Activated CD8-positive, alpha-beta memory T cell treated with anti-CD3 and anti-CD28 coated beads, Interleukin-2, amount 10 ng/mL, durations not matched to agents 7 days and 5 days (primary cell): ENCODE measurements at regions not wholly inside any gene's neighbourhood (a gene's known extent, or its start where the extent isn't known, plus 50 kb on each side); places are given as distances from the start of the nearest gene placed in this dataset.

Experiments
- ATAC-seq: fragments of 150-1000 bp; cut with Tn5 transposase; one replicate; pipeline ENCODE4 v1.10.0; 2021; ENCODE audit warnings: moderate library complexity
- CTCF ChIA-PET: fragments of 350-600 bp; sonication (Branson Sonifier 250); formaldehyde crosslinking; loops from one replicate; lab custom pipeline; 2021; ENCODE audit warnings: antibody characterized with exemption; lab: Charles Lee
- DNase-seq: peaks from one replicate; pipeline ENCODE4 v3.0.0-alpha.2; 2020
- H3K27ac Mint-ChIP-seq: one replicate; pipeline ENCODE4 v1.8.0; 2021; ENCODE audit warnings: mild to moderate bottlenecking, mixed read lengths
- H3K27me3 Mint-ChIP-seq: one replicate; pipeline ENCODE4 v1.8.0; 2021; ENCODE audit warnings: mixed read lengths
- H3K36me3 Mint-ChIP-seq: one replicate; pipeline ENCODE4 v1.8.0; 2021; ENCODE audit warnings: mild to moderate bottlenecking, mixed read lengths
- H3K4me1 Mint-ChIP-seq: one replicate; pipeline ENCODE4 v1.8.0; 2021; ENCODE audit warnings: mixed read lengths
- H3K4me3 Mint-ChIP-seq: one replicate; pipeline ENCODE4 v1.8.0; 2021; ENCODE audit warnings: mild to moderate bottlenecking, moderate library complexity, mixed read lengths
- H3K9me3 Mint-ChIP-seq: one replicate; pipeline ENCODE4 v1.8.0; 2022; ENCODE audit warnings: low read depth, mixed read lengths

DNA sequence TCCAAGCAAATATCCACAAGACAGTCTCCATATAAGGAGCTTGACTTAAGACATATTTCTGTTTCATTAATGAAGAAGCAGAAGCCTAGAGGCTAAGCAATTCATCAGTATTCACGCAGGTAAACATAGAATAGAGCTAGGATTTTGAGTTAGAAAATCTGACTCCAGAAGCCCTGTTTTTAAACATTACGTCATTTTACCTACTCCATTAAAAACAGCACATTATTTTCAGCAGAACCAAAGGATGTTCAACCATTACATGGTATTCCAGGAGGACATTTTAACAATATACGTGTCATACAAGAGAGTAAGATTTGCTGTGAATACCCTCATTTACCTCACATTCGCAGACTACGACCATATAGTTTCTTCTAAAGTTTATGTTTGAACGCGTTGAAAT lies 403.3 kb upstream of the TRAM1L1 start:
- no peaks in the 10 kb centered on the region for H3K27me3 Mint-ChIP-seq
- H3K4me1 Mint-ChIP-seq: no peaks in the 10 kb centered on the region
- CTCF ChIA-PET: no interaction called here
- no peaks in the 10 kb centered on the region for H3K9me3 Mint-ChIP-seq
- H3K4me3 Mint-ChIP-seq: no peak overlapping the region
- no peak overlapping the region for H3K27ac Mint-ChIP-seq
- no peaks in the 10 kb centered on the region for H3K36me3 Mint-ChIP-seq
- DNase-seq: no peak
- ATAC-seq: no peak

DNA sequence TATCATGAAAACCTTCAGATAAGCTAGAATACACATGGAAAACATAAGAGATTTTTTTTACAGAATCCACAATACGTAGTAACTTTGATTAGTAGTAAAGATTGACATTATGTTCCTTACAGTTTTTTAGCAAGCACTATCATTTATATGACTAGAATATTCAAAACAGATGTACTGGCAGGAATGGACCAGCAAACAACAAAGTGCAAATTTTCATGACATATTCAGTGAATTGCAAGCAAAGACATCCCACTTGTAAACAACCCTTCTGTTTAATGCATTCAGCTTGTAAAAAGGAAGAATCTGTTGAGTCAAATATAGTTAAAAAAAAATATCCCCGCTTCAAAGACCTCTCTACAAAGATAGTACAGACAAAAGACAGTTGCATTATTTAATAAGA lies 403.7 kb upstream of the TRAM1L1 start:
- no peak overlapping the region for H3K4me3 Mint-ChIP-seq
- ATAC-seq (no peak), DNase-seq (no peak)
- no peak overlapping the region for H3K27ac Mint-ChIP-seq
- H3K27me3 Mint-ChIP-seq: no peaks in the 10 kb centered on the region
- no peaks in the 10 kb centered on the region for H3K36me3 Mint-ChIP-seq
- CTCF ChIA-PET: no interaction called here
- H3K9me3 Mint-ChIP-seq: no peaks in the 10 kb centered on the region
- H3K4me1 Mint-ChIP-seq: no peaks in the 10 kb centered on the region

DNA sequence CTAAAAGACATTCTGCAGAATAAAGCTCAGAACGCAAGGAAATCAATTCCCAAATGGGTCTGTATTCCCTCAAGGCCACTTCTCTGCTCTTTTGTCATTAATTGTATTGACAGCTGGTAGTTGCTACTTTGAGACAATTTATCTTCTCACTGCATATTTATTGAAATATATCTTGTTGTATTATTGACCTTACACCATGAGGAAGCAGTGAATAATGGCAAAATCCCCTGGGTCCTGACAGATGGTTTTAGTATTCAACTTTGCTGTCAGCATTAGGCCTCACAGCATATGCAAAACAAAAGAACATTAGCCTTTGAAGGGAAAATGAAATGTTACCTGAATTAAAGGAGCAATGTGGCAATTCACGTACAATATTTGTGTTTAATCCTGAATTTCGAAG lies 406.1 kb upstream of the TRAM1L1 start:
- Mint-ChIP-seq H3K27me3 (no peaks in the 10 kb centered on the region), H3K4me1 (no peaks in the 10 kb centered on the region), H3K4me3 (no peak overlapping the region), H3K27ac (no peak overlapping the region), H3K36me3 (no peaks in the 10 kb centered on the region), H3K9me3 (no peaks in the 10 kb centered on the region)
- ATAC-seq: no peak
- DNase-seq: no peak
- CTCF ChIA-PET: no interaction called here

DNA sequence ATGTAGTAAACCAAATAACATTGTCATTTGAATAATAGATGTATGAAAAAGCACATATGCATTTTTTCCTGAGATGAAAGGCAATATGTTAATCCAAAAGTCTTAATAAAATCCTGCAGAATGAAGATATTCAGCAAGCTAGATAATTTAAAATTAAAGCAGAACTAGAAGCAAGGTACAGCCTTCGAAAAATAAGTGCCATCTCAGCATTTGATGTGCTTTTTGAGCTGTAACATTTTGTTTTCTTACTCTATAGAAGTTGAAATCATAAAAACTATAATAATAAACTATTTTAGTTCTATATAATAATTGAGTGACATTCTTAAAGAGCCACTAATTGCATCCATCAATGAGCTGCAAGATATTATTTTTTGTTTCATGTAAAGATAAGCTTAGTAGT lies 410.4 kb upstream of the TRAM1L1 start:
- Mint-ChIP-seq H3K9me3 (no peaks in the 10 kb centered on the region), H3K36me3 (no peaks in the 10 kb centered on the region), H3K4me1 (no peaks in the 10 kb centered on the region), H3K4me3 (no peak overlapping the region), H3K27me3 (no peaks in the 10 kb centered on the region), H3K27ac (no peak overlapping the region)
- CTCF ChIA-PET: no interaction called here
- no peak for DNase-seq
- ATAC-seq: no peak

DNA sequence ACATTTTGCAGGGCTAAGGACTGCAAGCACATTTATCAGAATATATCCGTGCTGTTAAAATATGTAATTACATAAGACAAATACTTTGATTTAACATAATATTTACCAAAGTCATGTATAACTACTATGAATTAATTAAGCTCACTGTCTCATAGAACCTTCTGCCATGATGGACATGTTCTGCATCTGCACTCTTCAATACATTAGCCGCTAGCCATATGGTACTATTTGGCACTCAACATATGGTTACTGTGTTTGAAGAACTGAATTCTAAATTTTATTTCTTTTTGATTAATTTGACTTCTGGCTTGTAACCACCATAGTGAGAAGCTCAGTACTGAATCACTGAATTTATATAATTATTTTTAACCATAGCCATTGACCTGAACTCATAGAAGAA lies 427.0 kb upstream of the TRAM1L1 start:
- Mint-ChIP-seq H3K27ac (no peak overlapping the region), H3K9me3 (peaks cover 2% of the 10 kb centered on the region), H3K4me1 (no peaks in the 10 kb centered on the region), H3K27me3 (no peaks in the 10 kb centered on the region), H3K4me3 (no peak overlapping the region), H3K36me3 (no peaks in the 10 kb centered on the region)
- DNase-seq (no peak), ATAC-seq (no peak)
- CTCF ChIA-PET: no interaction called here

DNA sequence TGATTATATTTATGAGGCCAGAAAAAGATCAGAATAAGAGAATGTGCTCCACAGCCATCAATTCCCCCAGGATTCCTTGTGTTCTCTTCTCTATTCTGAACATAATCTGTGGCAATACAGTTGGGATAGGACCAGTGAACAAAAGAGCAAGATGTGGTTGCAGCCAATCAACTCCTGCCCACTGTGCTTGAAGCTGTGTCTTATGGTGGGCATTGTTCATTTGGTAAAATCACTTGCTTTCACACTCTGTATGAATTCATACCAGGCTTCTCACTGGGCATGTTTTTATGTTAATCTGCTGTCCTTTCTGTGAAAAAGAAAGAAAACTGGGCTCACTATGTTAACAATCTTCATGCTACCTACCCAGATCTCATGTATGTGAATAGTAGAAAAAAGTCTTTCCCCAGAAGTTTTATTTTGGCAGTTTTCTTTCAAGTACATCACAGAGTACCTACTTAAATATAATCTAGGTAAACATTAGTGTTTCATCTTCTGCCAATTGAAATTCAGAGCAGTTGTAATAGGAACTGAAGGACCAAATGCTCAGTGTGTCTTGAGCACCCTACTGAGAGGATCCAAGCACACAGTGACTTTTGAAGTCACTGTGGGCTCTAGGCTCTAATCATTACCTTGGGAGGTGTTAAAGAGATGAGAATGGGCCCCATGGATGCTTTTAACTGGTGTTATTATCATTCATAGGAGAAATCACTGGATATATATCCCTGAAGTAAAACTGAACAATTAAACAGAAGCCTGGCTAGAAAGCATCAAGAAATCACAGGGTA lies 429.2 kb upstream of the TRAM1L1 start:
- Mint-ChIP-seq H3K27ac (no peak overlapping the region), H3K27me3 (no peaks in the 10 kb centered on the region)
- no peak for ATAC-seq

DNA sequence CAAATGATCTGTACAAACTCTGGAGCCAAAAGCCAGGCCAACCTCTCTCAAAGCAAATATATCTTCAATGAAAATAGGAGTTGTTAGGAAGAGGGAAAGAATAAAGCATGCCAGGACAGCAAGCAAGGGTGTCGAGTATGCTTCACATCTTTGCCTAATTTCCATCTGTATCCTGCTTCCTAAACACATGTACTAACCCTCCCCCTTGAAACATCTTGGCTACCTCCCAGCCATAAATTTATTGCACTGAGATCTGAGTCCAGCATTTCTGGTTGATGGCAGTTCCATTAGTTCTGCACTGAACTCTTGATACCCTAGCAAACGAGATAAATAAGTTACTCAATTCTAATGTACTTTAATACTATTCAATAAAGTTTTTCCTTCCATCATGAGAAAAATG lies 430.5 kb upstream of the TRAM1L1 start:
- Mint-ChIP-seq H3K27me3 (no peaks in the 10 kb centered on the region), H3K9me3 (peaks cover 5% of the 10 kb centered on the region), H3K36me3 (no peaks in the 10 kb centered on the region), H3K4me1 (no peaks in the 10 kb centered on the region), H3K27ac (no peak overlapping the region), H3K4me3 (no peak overlapping the region)
- DNase-seq (no peak), ATAC-seq (no peak)
- CTCF ChIA-PET: no interaction called here

More for the DNA sequence above, 429.2 kb upstream of the TRAM1L1 start:
- H3K9me3 Mint-ChIP-seq: peaks cover 5% of the 10 kb centered on the region
- CTCF ChIA-PET: no interaction called here
- no peaks in the 10 kb centered on the region for H3K4me1 Mint-ChIP-seq
- H3K36me3 Mint-ChIP-seq: no peaks in the 10 kb centered on the region
- no peak for DNase-seq
- H3K4me3 Mint-ChIP-seq: no peak overlapping the region

DNA sequence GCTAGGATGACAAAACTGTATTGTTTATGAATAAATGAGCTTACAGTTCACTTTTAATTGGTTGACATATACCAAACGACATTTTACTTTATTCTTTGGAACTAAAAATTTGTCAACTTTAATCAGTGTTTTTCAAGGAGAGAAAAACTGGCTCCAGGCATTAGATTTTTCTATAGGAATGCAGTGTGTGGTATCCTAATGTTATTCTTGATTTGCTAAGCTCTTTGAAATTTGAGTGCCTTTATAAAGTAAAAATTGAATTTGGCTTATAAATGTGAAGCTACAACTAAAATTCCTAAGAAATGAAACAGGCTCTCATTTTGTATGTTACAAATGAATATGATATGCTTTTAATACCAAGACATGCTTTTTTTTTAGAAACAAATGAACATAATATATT lies 442.2 kb upstream of the TRAM1L1 start:
- no peak overlapping the region for H3K4me3 Mint-ChIP-seq
- DNase-seq: no peak
- no peaks in the 10 kb centered on the region for H3K36me3 Mint-ChIP-seq
- CTCF ChIA-PET: no interaction called here
- H3K27me3 Mint-ChIP-seq: no peaks in the 10 kb centered on the region
- no peaks in the 10 kb centered on the region for H3K4me1 Mint-ChIP-seq
- no peak overlapping the region for H3K27ac Mint-ChIP-seq
- H3K9me3 Mint-ChIP-seq: no peaks in the 10 kb centered on the region
- no peak for ATAC-seq

DNA sequence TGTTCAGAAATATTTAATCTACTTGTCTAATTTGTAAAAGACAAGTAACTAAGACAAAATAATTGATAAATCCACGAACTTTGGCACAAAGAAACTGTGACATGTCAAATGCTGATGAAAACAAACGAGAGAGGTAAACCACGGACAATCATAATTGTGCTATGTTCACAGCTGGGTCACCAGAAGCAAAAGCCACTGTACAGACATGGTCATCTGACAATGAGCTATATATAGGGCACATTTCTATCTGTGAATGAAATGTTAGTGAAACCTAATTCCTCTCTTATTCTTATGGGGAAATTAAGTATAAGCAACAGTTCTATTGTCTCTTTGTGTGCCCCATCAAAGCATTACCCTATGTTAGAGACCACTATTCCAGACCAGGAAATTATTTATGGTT lies 444.0 kb upstream of the TRAM1L1 start:
- Mint-ChIP-seq H3K9me3 (no peaks in the 10 kb centered on the region), H3K27me3 (no peaks in the 10 kb centered on the region), H3K36me3 (no peaks in the 10 kb centered on the region), H3K27ac (no peak overlapping the region), H3K4me3 (no peak overlapping the region), H3K4me1 (no peaks in the 10 kb centered on the region)
- CTCF ChIA-PET: no interaction called here
- ATAC-seq: no peak
- no peak for DNase-seq

DNA sequence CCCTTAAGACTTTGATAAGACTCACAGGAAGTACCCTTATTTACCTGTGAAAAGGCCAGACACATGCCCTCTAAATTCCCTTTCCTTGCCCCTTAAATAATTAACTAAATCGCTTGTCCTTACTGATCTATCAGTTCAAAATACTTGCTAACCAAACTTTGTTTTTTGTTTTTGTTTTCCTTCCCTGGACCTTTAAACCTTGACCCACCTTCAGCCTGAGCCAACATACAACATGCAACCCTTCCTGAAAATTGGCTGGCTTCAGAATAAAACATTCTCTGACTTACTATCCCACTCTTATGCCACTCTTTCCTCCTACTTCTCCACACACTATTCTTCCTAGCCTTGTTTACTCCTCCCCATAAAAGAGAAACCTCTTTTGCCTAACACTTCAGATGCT lies 448.1 kb upstream of the TRAM1L1 start:
- no peak overlapping the region for H3K4me3 Mint-ChIP-seq
- no peaks in the 10 kb centered on the region for H3K36me3 Mint-ChIP-seq
- DNase-seq (no peak), ATAC-seq (no peak)
- no peaks in the 10 kb centered on the region for H3K27me3 Mint-ChIP-seq
- H3K9me3 Mint-ChIP-seq: no peaks in the 10 kb centered on the region
- H3K4me1 Mint-ChIP-seq: no peaks in the 10 kb centered on the region
- no peak overlapping the region for H3K27ac Mint-ChIP-seq
- CTCF ChIA-PET: no interaction called here

DNA sequence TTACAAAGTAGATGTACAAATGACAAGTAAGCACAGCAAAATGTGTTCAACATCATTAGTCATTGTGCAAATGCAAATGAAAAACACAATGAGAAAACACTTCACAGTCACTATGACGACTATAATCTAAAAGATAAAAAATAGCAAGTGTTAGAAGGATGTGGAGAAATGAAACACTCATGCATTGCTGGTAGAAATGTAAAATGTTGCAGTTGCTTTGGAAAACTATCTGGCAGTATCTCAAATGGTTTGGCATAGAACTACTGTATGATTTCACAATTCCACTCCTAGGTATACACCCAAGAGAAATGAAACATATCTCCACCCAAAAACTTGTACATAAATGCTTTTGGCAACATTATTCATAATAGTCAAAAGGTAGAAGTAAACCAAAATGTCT lies 459.7 kb upstream of the TRAM1L1 start:
- Mint-ChIP-seq H3K27me3 (no peaks in the 10 kb centered on the region), H3K4me3 (no peak overlapping the region), H3K27ac (no peak overlapping the region), H3K9me3 (no peaks in the 10 kb centered on the region), H3K36me3 (no peaks in the 10 kb centered on the region), H3K4me1 (no peaks in the 10 kb centered on the region)
- no peak for ATAC-seq
- CTCF ChIA-PET: no interaction called here
- no peak for DNase-seq

DNA sequence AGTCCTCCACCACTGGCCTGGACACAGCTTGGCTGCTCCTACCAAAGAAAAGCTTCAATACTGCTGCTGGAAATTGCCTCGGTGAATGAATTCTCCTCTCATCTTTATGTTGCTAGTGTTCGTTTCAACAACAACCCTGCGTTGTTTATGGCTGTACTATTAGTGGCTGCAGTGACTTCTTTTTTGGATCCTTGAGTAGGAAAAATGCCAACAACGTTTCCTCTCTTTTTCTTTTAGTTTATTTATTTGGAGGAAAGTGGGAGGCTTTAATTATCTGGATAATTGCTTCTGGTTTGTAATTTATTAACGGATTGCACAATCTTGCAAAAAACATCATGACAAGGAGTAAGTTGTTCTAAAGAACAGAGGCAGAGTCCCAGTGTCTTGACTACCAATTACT lies 464.1 kb upstream of the TRAM1L1 start:
- Mint-ChIP-seq H3K27ac (no peak overlapping the region), H3K4me1 (no peaks in the 10 kb centered on the region), H3K36me3 (no peaks in the 10 kb centered on the region), H3K4me3 (no peak overlapping the region), H3K27me3 (no peaks in the 10 kb centered on the region), H3K9me3 (peaks cover 4% of the 10 kb centered on the region)
- CTCF ChIA-PET: no interaction called here
- DNase-seq (no peak), ATAC-seq (no peak)

DNA sequence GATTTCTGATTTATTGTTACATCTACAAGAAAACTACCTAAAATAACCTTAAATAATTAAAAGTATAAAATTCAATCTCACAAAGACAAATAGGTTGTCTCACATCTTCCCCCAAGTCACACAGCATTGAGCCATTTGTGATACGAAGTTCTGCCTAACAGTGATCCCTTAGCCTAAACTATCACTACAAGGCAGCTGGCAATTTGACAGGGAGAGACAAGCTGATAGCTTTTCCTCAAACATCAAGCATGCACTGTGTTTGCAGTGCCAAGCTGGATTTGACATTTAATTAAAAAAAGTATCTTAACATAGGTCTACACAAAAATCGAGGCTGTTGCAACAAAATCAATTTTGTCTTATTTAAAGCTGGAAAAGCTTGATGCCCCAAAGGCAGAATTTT lies 464.7 kb upstream of the TRAM1L1 start:
- no peaks in the 10 kb centered on the region for H3K4me1 Mint-ChIP-seq
- no peak overlapping the region for H3K4me3 Mint-ChIP-seq
- no peak for DNase-seq
- CTCF ChIA-PET: no interaction called here
- peaks cover 4% of the 10 kb centered on the region for H3K9me3 Mint-ChIP-seq
- H3K27me3 Mint-ChIP-seq: no peaks in the 10 kb centered on the region
- H3K27ac Mint-ChIP-seq: no peak overlapping the region
- no peaks in the 10 kb centered on the region for H3K36me3 Mint-ChIP-seq
- ATAC-seq: no peak

DNA sequence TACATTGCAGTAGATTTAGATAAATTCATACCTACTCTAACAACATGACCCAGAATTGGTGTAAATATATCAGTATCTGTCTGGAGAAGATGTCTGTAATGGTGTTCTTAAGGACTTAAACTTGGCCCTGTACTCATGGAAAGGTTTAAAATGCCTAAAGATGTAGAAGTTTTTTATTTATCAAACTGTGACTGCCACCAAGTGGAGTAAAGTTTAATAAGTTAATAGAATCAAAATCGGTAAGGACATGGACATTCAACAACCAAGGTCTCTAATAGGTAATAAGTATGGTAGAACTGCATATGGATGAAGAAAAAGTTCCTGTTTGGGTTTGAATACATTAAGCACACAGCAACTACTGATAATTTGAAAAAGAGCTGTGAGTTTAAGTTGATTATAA lies 474.0 kb upstream of the NDST3 start:
- Mint-ChIP-seq H3K27ac (no peak overlapping the region), H3K27me3 (no peaks in the 10 kb centered on the region), H3K36me3 (no peaks in the 10 kb centered on the region), H3K9me3 (peaks cover under 1% of the 10 kb centered on the region), H3K4me1 (no peaks in the 10 kb centered on the region), H3K4me3 (no peak overlapping the region)
- ATAC-seq: no peak
- DNase-seq: no peak
- CTCF ChIA-PET: no interaction called here

DNA sequence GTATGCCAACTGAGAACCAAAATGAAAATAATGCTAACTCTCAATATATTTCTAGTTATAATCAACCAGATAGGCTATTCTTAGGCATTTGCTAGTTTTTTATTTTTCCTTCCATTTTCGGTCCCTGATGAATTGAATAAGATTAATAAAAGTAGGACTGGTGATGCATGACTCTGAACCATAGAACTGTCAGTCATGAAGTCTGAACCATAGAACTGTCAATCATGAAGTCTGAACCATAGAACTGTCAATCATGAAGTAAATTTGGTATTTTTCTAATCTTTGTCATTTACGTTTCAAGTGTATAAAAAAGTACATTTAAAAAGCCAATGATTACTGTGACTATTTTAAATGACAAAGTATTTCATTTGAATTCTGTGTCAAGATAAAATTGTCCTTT lies 460.2 kb upstream of the NDST3 start:
- Mint-ChIP-seq H3K27me3 (no peaks in the 10 kb centered on the region), H3K36me3 (no peaks in the 10 kb centered on the region), H3K27ac (no peak overlapping the region), H3K9me3 (peaks cover 7% of the 10 kb centered on the region), H3K4me1 (no peaks in the 10 kb centered on the region), H3K4me3 (no peak overlapping the region)
- ATAC-seq: no peak
- no peak for DNase-seq
- CTCF ChIA-PET: no interaction called here
